22Rv1 (cell line): ENCODE measurements at regions not wholly inside any gene's neighbourhood (a gene's known extent, or its start where the extent isn't known, plus 50 kb on each side); places are given as distances from the start of the nearest gene placed in this dataset.

Source experiments
- CTCF ChIP-seq: fragments of 450-650 bp; IDR thresholded peaks from 2 replicates; pipeline ENCODE4 v1.5.1; 2017; ENCODE audit warnings: mild to moderate bottlenecking
- ZFX ChIP-seq: fragments of 450-650 bp; IDR thresholded peaks from 2 replicates; pipeline ENCODE4 v1.6.1; 2017; ENCODE audit warnings: antibody characterized with exemption, borderline replicate concordance

DNA sequence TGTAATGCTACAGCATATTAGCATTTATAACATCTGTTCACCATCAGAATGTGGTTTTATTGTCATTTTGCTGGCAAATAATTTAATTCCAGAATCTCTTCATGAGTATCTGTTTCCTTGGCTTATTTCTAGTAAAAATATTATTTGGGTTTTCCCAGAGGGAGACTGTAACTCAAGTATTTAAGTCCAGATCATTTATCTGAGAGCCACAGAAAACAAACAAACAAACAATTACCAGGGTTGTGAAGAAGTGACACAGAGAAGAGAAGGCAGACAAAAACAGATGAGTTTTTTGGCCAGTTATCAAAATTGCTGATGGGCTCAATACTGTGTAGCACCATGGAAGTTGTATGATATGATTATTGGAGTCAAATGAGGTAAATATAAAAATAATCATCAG lies 515.1 kb downstream of the TECRL start:
- TF ChIP-seq CTCF (no peak), ZFX (no peak)
